Neural cell (in vitro differentiated cells): ENCODE measurements at regions not wholly inside any gene's neighbourhood (a gene's known extent, or its start where the extent isn't known, plus 50 kb on each side); places are given as distances from the start of the nearest gene placed in this dataset.

Source experiments
- H2AFZ ChIP-seq: fragments of 200-600, 300-800 bp; sonication (generic), shearing (Covaris generic); 2 replicates; pipeline ENCODE4 v1.6.0; 2014; ENCODE audit warnings: low read depth, mild to moderate bottlenecking, antibody characterized with exemption, low read length, moderate library complexity
- H3F3A ChIP-seq: fragments of 200-600 bp; shearing (Covaris generic); 2 replicates; pipeline ENCODE4 v1.6.1; 2016; ENCODE audit warnings: mild to moderate bottlenecking, moderate library complexity, mixed read lengths, antibody characterized with exemption, low read length; ENCODE audit not compliant: insufficient read depth, poor library complexity, severe bottlenecking
- H3K27ac ChIP-seq: fragments of 200-600, 300-800 bp; sonication (generic), shearing (Covaris generic); 2 replicates; pipeline ENCODE4 v1.5.1; 2014; ENCODE audit warnings: mild to moderate bottlenecking, low read length, moderate library complexity
- H3K27me3 ChIP-seq: fragments of 300-800, 200-600 bp; sonication (generic), shearing (Covaris generic); 2 replicates; pipeline ENCODE4 v1.6.0; 2014; ENCODE audit warnings: mild to moderate bottlenecking, low read depth, low read length, moderate library complexity; ENCODE audit not compliant: insufficient read depth
- H3K36me3 ChIP-seq: fragments of 300-800, 200-600 bp; sonication (generic), shearing (Covaris generic); 2 replicates; pipeline ENCODE4 v1.5.1; 2014; ENCODE audit warnings: mild to moderate bottlenecking, antibody characterized with exemption, low read length, moderate library complexity; ENCODE audit not compliant: insufficient read depth
- H3K4me2 ChIP-seq: fragments of 300-800, 200-600 bp; sonication (generic), shearing (Covaris generic); 2 replicates; pipeline ENCODE4 v1.6.0; 2014; ENCODE audit warnings: mild to moderate bottlenecking, low read length
- H3K4me3 ChIP-seq: fragments of 300-800, 200-600 bp; sonication (generic), shearing (Covaris generic); 2 replicates; pipeline ENCODE4 v1.5.1; 2014; ENCODE audit warnings: mild to moderate bottlenecking, low read length, moderate library complexity
- H3K79me2 ChIP-seq: fragments of 200-600 bp; shearing (Covaris generic); replicated peaks from 2 replicates; pipeline ENCODE4 v1.6.0; 2014; ENCODE audit warnings: mild to moderate bottlenecking, low read length, moderate library complexity; ENCODE audit not compliant: insufficient read depth
- H3K9ac ChIP-seq: fragments of 300-800, 200-600 bp; sonication (generic), shearing (Covaris generic); 2 replicates; pipeline ENCODE4 v1.6.1; 2016; ENCODE audit warnings: mild to moderate bottlenecking, low read length, mixed read lengths
- H3K9me2 ChIP-seq: fragments of 200-600 bp; shearing (Covaris generic); 2 replicates; pipeline ENCODE4 v1.6.1; 2016; ENCODE audit warnings: mild to moderate bottlenecking, low read length, mixed read lengths; ENCODE audit not compliant: insufficient read depth
- H3K9me3 ChIP-seq: fragments of 200-600, 300-800 bp; sonication (generic), shearing (Covaris generic); 2 replicates; pipeline ENCODE4 v1.6.1; 2016; ENCODE audit warnings: mild to moderate bottlenecking, mixed run types, low read length, moderate library complexity, mixed read lengths
- H4K20me1 ChIP-seq: fragments of 200-600 bp; shearing (Covaris generic); 2 replicates; pipeline ENCODE4 v1.6.1; 2016; ENCODE audit warnings: mild to moderate bottlenecking, mixed run types; ENCODE audit not compliant: insufficient read depth
- EP300 ChIP-seq: fragments of 450-650 bp; conservative IDR thresholded peaks from 2 replicates; pipeline ENCODE4 v1.6.1; 2014; ENCODE audit warnings: antibody characterized with exemption, mild to moderate bottlenecking, moderate library complexity; ENCODE audit not compliant: poor library complexity, severe bottlenecking
- EZH2 ChIP-seq: fragments of 200-600, 300-800 bp; shearing (Covaris generic), sonication (generic); IDR thresholded peaks from 2 replicates; pipeline ENCODE4 v1.6.1; 2014; ENCODE audit warnings: antibody characterized with exemption, low read length, borderline replicate concordance, mild to moderate bottlenecking; ENCODE audit not compliant: insufficient read depth, poor library complexity, severe bottlenecking
- MXI1 ChIP-seq: fragments of 450-650 bp; conservative IDR thresholded peaks from 2 replicates; pipeline ENCODE4 v1.6.1; 2014; ENCODE audit warnings: antibody characterized with exemption, mild to moderate bottlenecking; ENCODE audit not compliant: poor library complexity, severe bottlenecking
- POLR2AphosphoS5 ChIP-seq: IDR thresholded peaks from 2 replicates; pipeline ENCODE4 v1.6.1; 2012
- RAD21 ChIP-seq: fragments of 450-650 bp; conservative IDR thresholded peaks from 2 replicates; pipeline ENCODE4 v1.6.1; 2014; ENCODE audit warnings: antibody characterized with exemption, mild to moderate bottlenecking, moderate library complexity
- SMC3 ChIP-seq: fragments of 450-650 bp; conservative IDR thresholded peaks from 2 replicates; pipeline ENCODE4 v1.6.1; 2014; ENCODE audit warnings: antibody characterized with exemption, mild to moderate bottlenecking, moderate library complexity; ENCODE audit not compliant: poor library complexity
- TAF1 ChIP-seq: IDR thresholded peaks from 2 replicates; pipeline ENCODE4 v1.6.1; 2012; ENCODE audit warnings: low read depth
- small RNA-seq, 3 experiments: library from RNA; depleted of rRNA; stranded (forward); fragments of <200 nt; gene quantifications; one replicate each; pipeline ENCODE3, GENCODE V24; 2012
- TF ChIP-seq, protein P1 (sequence below): IDR thresholded peaks from 2 replicates; pipeline ENCODE4 v1.6.1; 2012; ENCODE audit warnings: borderline replicate concordance
- TF ChIP-seq, protein P2 (sequence below): fragments of 450-650 bp; IDR thresholded peaks from 2 replicates; pipeline ENCODE4 v1.5.1; 2014; ENCODE audit warnings: antibody characterized with exemption, mild to moderate bottlenecking, moderate library complexity; ENCODE audit not compliant: poor library complexity, severe bottlenecking

- H3K4me3 ChIP-seq, result no peak overlapping the region
- TF ChIP-seq, protein P1, sequence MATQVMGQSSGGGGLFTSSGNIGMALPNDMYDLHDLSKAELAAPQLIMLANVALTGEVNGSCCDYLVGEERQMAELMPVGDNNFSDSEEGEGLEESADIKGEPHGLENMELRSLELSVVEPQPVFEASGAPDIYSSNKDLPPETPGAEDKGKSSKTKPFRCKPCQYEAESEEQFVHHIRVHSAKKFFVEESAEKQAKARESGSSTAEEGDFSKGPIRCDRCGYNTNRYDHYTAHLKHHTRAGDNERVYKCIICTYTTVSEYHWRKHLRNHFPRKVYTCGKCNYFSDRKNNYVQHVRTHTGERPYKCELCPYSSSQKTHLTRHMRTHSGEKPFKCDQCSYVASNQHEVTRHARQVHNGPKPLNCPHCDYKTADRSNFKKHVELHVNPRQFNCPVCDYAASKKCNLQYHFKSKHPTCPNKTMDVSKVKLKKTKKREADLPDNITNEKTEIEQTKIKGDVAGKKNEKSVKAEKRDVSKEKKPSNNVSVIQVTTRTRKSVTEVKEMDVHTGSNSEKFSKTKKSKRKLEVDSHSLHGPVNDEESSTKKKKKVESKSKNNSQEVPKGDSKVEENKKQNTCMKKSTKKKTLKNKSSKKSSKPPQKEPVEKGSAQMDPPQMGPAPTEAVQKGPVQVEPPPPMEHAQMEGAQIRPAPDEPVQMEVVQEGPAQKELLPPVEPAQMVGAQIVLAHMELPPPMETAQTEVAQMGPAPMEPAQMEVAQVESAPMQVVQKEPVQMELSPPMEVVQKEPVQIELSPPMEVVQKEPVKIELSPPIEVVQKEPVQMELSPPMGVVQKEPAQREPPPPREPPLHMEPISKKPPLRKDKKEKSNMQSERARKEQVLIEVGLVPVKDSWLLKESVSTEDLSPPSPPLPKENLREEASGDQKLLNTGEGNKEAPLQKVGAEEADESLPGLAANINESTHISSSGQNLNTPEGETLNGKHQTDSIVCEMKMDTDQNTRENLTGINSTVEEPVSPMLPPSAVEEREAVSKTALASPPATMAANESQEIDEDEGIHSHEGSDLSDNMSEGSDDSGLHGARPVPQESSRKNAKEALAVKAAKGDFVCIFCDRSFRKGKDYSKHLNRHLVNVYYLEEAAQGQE, result no peak
- TF ChIP-seq TAF1 (no peak), EP300 (no peak), MXI1 (no peak), RAD21 (no peak), EZH2 (no peak), SMC3 (no peak), POLR2AphosphoS5 (no peak)
- TF ChIP-seq, protein P2, sequence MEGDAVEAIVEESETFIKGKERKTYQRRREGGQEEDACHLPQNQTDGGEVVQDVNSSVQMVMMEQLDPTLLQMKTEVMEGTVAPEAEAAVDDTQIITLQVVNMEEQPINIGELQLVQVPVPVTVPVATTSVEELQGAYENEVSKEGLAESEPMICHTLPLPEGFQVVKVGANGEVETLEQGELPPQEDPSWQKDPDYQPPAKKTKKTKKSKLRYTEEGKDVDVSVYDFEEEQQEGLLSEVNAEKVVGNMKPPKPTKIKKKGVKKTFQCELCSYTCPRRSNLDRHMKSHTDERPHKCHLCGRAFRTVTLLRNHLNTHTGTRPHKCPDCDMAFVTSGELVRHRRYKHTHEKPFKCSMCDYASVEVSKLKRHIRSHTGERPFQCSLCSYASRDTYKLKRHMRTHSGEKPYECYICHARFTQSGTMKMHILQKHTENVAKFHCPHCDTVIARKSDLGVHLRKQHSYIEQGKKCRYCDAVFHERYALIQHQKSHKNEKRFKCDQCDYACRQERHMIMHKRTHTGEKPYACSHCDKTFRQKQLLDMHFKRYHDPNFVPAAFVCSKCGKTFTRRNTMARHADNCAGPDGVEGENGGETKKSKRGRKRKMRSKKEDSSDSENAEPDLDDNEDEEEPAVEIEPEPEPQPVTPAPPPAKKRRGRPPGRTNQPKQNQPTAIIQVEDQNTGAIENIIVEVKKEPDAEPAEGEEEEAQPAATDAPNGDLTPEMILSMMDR, result no peak
- no peak overlapping the region for H3K4me2 ChIP-seq
- H3K9me3 ChIP-seq, result peaks cover 6% of the 10 kb centered on the region
- H3K79me2 ChIP-seq, result no peaks in the 10 kb centered on the region
- H3F3A ChIP-seq, result no peaks in the 10 kb centered on the region
- H2AFZ ChIP-seq, result no peak overlapping the region
- no peak overlapping the region for H3K9ac ChIP-seq
- H4K20me1 ChIP-seq, result no peaks in the 10 kb centered on the region
- H3K36me3 ChIP-seq, result no peaks in the 10 kb centered on the region
- no peak overlapping the region for H3K27ac ChIP-seq
- H3K27me3 ChIP-seq, result no peaks in the 10 kb centered on the region
- H3K9me2 ChIP-seq, result no peaks in the 10 kb centered on the region
Observed at GRCh38 chr1:90100566-90100965, 105.7 kb downstream of the ZNF326 start.

GRCh38 chr1:90092441-90092840, 97.5 kb downstream of the ZNF326 start:
- H3K36me3 ChIP-seq, result no peaks in the 10 kb centered on the region

More at GRCh38 chr1:90092441-90092840, 97.5 kb downstream of the ZNF326 start:
- Histone ChIP-seq H3K9ac (no peak overlapping the region), H3K27ac (no peak overlapping the region), H2AFZ (no peak overlapping the region), H3K4me3 (no peak overlapping the region), H3K4me2 (no peak overlapping the region), H3F3A (no peaks in the 10 kb centered on the region), H3K79me2 (no peaks in the 10 kb centered on the region), H4K20me1 (no peaks in the 10 kb centered on the region), H3K27me3 (no peaks in the 10 kb centered on the region), H3K9me3 (peaks cover 6% of the 10 kb centered on the region), H3K9me2 (no peaks in the 10 kb centered on the region)
- no peak for TF ChIP-seq EZH2
- TF ChIP-seq EP300, result no peak
- no peak for TF ChIP-seq MXI1
- TF ChIP-seq SMC3, result no peak
- TF ChIP-seq POLR2AphosphoS5, result no peak
- TF ChIP-seq RAD21, result no peak
- TF ChIP-seq, protein P2, result no peak
- TF ChIP-seq TAF1, result no peak

Small RNA genes in the stretch of these regions (small RNA-seq; reads per million reads assigned to genes)
- 0 to 0.66 (median 0) reads per million in 3 experiments for gene RNU6-695P
